ENCODE measurements at regions not wholly inside any gene's neighbourhood (a gene's known extent, or its start where the extent isn't known, plus 50 kb on each side); places are given as distances from the start of the nearest gene placed in this dataset.

- intact Hi-C loops (cut with micrococcal nuclease) (no loop called here), in situ Hi-C loops (cut with MboI) (no loop called here)
- no peak overlapping the region for H3K27ac ChIP-seq (ENCODE audit: extremely low read depth, low read depth, low read length)
- no peak overlapping the region for H3K4me2 ChIP-seq (ENCODE audit: insufficient read depth, low read length)
- H3K4me3 ChIP-seq = no peak overlapping the region
- ChIA-PET POLR2A (no interaction called here), CTCF (ENCODE audit: low intra/inter-chr PET ratio) (no interaction called here)
- no peak overlapping the region for H2AFZ ChIP-seq (ENCODE audit: low read depth, low read length)
- DNase-seq (ENCODE audit: extremely low read depth in 1 of 4, low spot score in 3 of 4) = no peak
- no peak overlapping the region for H3K9ac ChIP-seq (ENCODE audit: insufficient read depth in 1 of 2, low read depth in 2 of 2, low read length in 2 of 2)
- no peak for TF ChIP-seq NFXL1 (CRISPR knock-in tag; IDR thresholded peaks at IDR 0.05)
- no peak for TF ChIP-seq KAT7 (CRISPR knock-in tag; IDR thresholded peaks at IDR 0.05; ENCODE audit: borderline replicate concordance)
- no peak for TF ChIP-seq TAL1 (IDR thresholded peaks at IDR 0.05)
- no peak for TF ChIP-seq SIX5 (IDR thresholded peaks at IDR 0.05; ENCODE audit: borderline replicate concordance in 1 of 2, insufficient read depth in 1 of 2, low read depth in 1 of 2, low read length in 2 of 2)
- no peak for TF ChIP-seq HMG20B (CRISPR knock-in tag; IDR thresholded peaks at IDR 0.05)
- TF ChIP-seq KAT8 (IDR thresholded peaks at IDR 0.05; ENCODE audit: low read depth) = no peak
- no peak for TF ChIP-seq ZNF785 (CRISPR knock-in tag; IDR thresholded peaks at IDR 0.05)
- TF ChIP-seq ZNF274 (IDR thresholded peaks at IDR 0.05; ENCODE audit: borderline replicate concordance, low read depth, low read length) = no peak
- H3K4me1 ChIP-seq (replicated peaks in 1 of 2; ENCODE audit: control insufficient read depth in 2 of 2, insufficient read depth in 2 of 2, low read length in 2 of 2) = no peaks in the 10 kb centered on the region; a peak in 1 of 5 replicates
- H3K36me3 ChIP-seq (ENCODE audit: control insufficient read depth, insufficient read depth, low read length) = no peaks in the 10 kb centered on the region
- no peaks in the 10 kb centered on the region for H3K9me1 ChIP-seq (ENCODE audit: control insufficient read depth, insufficient read depth, low read length)
- no peaks in the 10 kb centered on the region for H4K20me1 ChIP-seq (replicated peaks; ENCODE audit: control insufficient read depth, insufficient read depth, low read length)
- H3K79me2 ChIP-seq (ENCODE audit: control insufficient read depth, insufficient read depth, low read length) = no peaks in the 10 kb centered on the region
- WGBS (ENCODE audit: insufficient coverage, low coverage, missing lambda C conversion rate) = 6% methylated on average over 4 of the region's 4 CpGs
- peaks cover 0 to 10% of the 10 kb centered on the region in 2 experiments; a peak in 1 of 5 replicates for H3K27me3 ChIP-seq (ENCODE audit: control insufficient read depth in 2 of 2, insufficient read depth in 2 of 2, low read length in 2 of 2)
- no peaks in the 10 kb centered on the region for H3K9me3 ChIP-seq (replicated peaks; ENCODE audit: control insufficient read depth, insufficient read depth, low read depth, low read length)
- no peak for FAIRE-seq
- no peak for ATAC-seq
- no TSS peak for BruUV-seq (replicated peaks)
Observed at GRCh38 chr13:42394361-42394708, 122.4 kb downstream of the AKAP11 start.

GRCh38 chr13:42394711-42395085 is 122.7 kb downstream of the AKAP11 start:
- Histone ChIP-seq H3K4me2 (ENCODE audit: insufficient read depth, low read length) (no peak overlapping the region), H3K4me3 (no peak overlapping the region), H3K79me2 (ENCODE audit: control insufficient read depth, insufficient read depth, low read length) (no peaks in the 10 kb centered on the region), H3K9me3 (replicated peaks; ENCODE audit: control insufficient read depth, insufficient read depth, low read depth, low read length) (no peaks in the 10 kb centered on the region), H3K27ac (ENCODE audit: extremely low read depth, low read depth, low read length) (no peak overlapping the region), H3K4me1 (replicated peaks in 1 of 2; ENCODE audit: control insufficient read depth in 2 of 2, insufficient read depth in 2 of 2, low read length in 2 of 2) (no peaks in the 10 kb centered on the region; a peak in 1 of 5 replicates), H3K9me1 (ENCODE audit: control insufficient read depth, insufficient read depth, low read length) (no peaks in the 10 kb centered on the region), H2AFZ (ENCODE audit: low read depth, low read length) (no peak overlapping the region), H3K9ac (ENCODE audit: insufficient read depth in 1 of 2, low read depth in 2 of 2, low read length in 2 of 2) (no peak overlapping the region), H3K27me3 (ENCODE audit: control insufficient read depth in 2 of 2, insufficient read depth in 2 of 2, low read length in 2 of 2) (peaks cover 0 to 10% of the 10 kb centered on the region in 2 experiments; a peak in 1 of 5 replicates), H3K36me3 (ENCODE audit: control insufficient read depth, insufficient read depth, low read length) (no peaks in the 10 kb centered on the region), H4K20me1 (replicated peaks; ENCODE audit: control insufficient read depth, insufficient read depth, low read length) (no peaks in the 10 kb centered on the region)
- intact Hi-C loops (cut with micrococcal nuclease) = no loop called here
- POLR2A ChIA-PET = no interaction called here
- ATAC-seq (no peak), DNase-seq (ENCODE audit: extremely low read depth in 1 of 4, low spot score in 3 of 4) (no peak), FAIRE-seq (no peak)
- in situ Hi-C loops (cut with MboI) = no loop called here
- CTCF ChIA-PET (ENCODE audit: low intra/inter-chr PET ratio) = no interaction called here
- 17% methylated on average over 2 of the region's 2 CpGs for WGBS (ENCODE audit: insufficient coverage, low coverage, missing lambda C conversion rate)
- BruUV-seq (replicated peaks) = no TSS peak
- TF ChIP-seq ZNF134 (CRISPR knock-in tag; conservative IDR thresholded peaks at IDR 0.05) = no peak
- TF ChIP-seq, protein P1, sequence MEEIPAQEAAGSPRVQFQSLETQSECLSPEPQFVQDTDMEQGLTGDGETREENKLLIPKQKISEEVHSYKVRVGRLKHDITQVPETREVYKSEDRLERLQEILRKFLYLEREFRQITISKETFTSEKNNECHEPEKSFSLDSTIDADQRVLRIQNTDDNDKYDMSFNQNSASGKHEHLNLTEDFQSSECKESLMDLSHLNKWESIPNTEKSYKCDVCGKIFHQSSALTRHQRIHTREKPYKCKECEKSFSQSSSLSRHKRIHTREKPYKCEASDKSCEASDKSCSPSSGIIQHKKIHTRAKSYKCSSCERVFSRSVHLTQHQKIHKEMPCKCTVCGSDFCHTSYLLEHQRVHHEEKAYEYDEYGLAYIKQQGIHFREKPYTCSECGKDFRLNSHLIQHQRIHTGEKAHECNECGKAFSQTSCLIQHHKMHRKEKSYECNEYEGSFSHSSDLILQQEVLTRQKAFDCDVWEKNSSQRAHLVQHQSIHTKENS (CRISPR knock-in tag; IDR thresholded peaks at IDR 0.05) = no peak
- TF ChIP-seq ARID2 (IDR thresholded peaks at IDR 0.05) = no peak
- no peak for TF ChIP-seq TOE1 (IDR thresholded peaks at IDR 0.05; ENCODE audit: borderline replicate concordance)
- TF ChIP-seq TOE1 (CRISPR knock-in tag; IDR thresholded peaks at IDR 0.05; ENCODE audit: borderline replicate concordance, low read depth) = no peak
- no peak for TF ChIP-seq TCF15 (CRISPR knock-in tag; IDR thresholded peaks at IDR 0.05)
- no peak for TF ChIP-seq JUND (IDR thresholded peaks at IDR 0.05; ENCODE audit: borderline replicate concordance, low read depth, low read length)
- TF ChIP-seq JUND (tag; IDR thresholded peaks at IDR 0.05; ENCODE audit: borderline replicate concordance, low read depth, low read length) = no peak

All from K562 (cell line).